Mammary epithelial cell (primary cell): ENCODE measurements at regions not wholly inside any gene's neighbourhood (a gene's known extent, or its start where the extent isn't known, plus 50 kb on each side); places are given as distances from the start of the nearest gene placed in this dataset.

Experiments
- EZH2 ChIP-seq: IDR thresholded peaks from 2 replicates; pipeline ENCODE4 v1.6.1; 2012; ENCODE audit warnings: low read length, inconsistent platforms, borderline replicate concordance
- TF ChIP-seq, protein P1 (sequence below), 2 donors: IDR thresholded peaks in 1 of 2; conservative IDR thresholded peaks in 1 of 2; 2 replicates each; pipeline ENCODE4 v1.5.1; 2011 to 2012; ENCODE audit warnings: inconsistent platforms in 2 of 2, low read length in 2 of 2, mild to moderate bottlenecking in 2 of 2, control low read depth in 1 of 2, low read depth in 1 of 2; ENCODE audit not compliant: insufficient read depth in 1 of 2; ENCODE audit errors: extremely low read depth in 1 of 2

- TF ChIP-seq, protein P1, sequence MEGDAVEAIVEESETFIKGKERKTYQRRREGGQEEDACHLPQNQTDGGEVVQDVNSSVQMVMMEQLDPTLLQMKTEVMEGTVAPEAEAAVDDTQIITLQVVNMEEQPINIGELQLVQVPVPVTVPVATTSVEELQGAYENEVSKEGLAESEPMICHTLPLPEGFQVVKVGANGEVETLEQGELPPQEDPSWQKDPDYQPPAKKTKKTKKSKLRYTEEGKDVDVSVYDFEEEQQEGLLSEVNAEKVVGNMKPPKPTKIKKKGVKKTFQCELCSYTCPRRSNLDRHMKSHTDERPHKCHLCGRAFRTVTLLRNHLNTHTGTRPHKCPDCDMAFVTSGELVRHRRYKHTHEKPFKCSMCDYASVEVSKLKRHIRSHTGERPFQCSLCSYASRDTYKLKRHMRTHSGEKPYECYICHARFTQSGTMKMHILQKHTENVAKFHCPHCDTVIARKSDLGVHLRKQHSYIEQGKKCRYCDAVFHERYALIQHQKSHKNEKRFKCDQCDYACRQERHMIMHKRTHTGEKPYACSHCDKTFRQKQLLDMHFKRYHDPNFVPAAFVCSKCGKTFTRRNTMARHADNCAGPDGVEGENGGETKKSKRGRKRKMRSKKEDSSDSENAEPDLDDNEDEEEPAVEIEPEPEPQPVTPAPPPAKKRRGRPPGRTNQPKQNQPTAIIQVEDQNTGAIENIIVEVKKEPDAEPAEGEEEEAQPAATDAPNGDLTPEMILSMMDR (conservative IDR thresholded peaks at IDR 0.05 in 1 of 2, IDR thresholded peaks at IDR 0.05 in 1 of 2; ENCODE audit: extremely low read depth in 1 of 2, insufficient read depth in 1 of 2, low read depth in 1 of 2, low read length in 2 of 2): no peak
- TF ChIP-seq EZH2: no peak
Observed at GRCh38 chr16:64695684-64696083, 426.2 kb downstream of the CDH11 start.
